ENCODE measurements at regions not wholly inside any gene's neighbourhood (a gene's known extent, or its start where the extent isn't known, plus 50 kb on each side); places are given as distances from the start of the nearest gene placed in this dataset.

- H2AFZ ChIP-seq (ENCODE audit: low read depth, low read length): no peak overlapping the region
- no peak for TF ChIP-seq CTCF (IDR thresholded peaks at IDR 0.05; ENCODE audit: low read depth, low read length)
- TF ChIP-seq EZH2phosphoT487 (IDR thresholded peaks at IDR 0.05; ENCODE audit: low read depth): no peak
- no peaks in the 10 kb centered on the region for H3K9me3 ChIP-seq (ENCODE audit: insufficient read depth, low read length)
Measured at GRCh38 chr13:62846302-62846701, 1430.7 kb upstream of the PCDH20 start.

GRCh38 chr13:62839338-62839737 lies 1423.7 kb upstream of the PCDH20 start:
- TF ChIP-seq CTCF (IDR thresholded peaks at IDR 0.05; ENCODE audit: low read depth, low read length): no peak
- no peak for TF ChIP-seq EZH2phosphoT487 (IDR thresholded peaks at IDR 0.05; ENCODE audit: low read depth)
- Histone ChIP-seq H3K27me3 (ENCODE audit: low read depth, low read length) (no peaks in the 10 kb centered on the region), H3K4me2 (ENCODE audit: low read length) (no peak overlapping the region)

More at GRCh38 chr13:62846302-62846701, 1430.7 kb upstream of the PCDH20 start:
- no peaks in the 10 kb centered on the region for H3K27me3 ChIP-seq (ENCODE audit: low read depth, low read length)
- no peak overlapping the region for H3K4me2 ChIP-seq (ENCODE audit: low read length)
- no peak overlapping the region for H3K27ac ChIP-seq (ENCODE audit: low read length)
- no peak overlapping the region for H3K9ac ChIP-seq (ENCODE audit: low read length)
- no peaks in the 10 kb centered on the region for H3K36me3 ChIP-seq (replicated peaks; ENCODE audit: low read depth, low read length)
- no peak overlapping the region for H3K4me3 ChIP-seq (ENCODE audit: low read length)
- H3K79me2 ChIP-seq (ENCODE audit: low read length): no peaks in the 10 kb centered on the region
- H4K20me1 ChIP-seq (ENCODE audit: insufficient read depth, low read length): no peaks in the 10 kb centered on the region
- H3K4me1 ChIP-seq (ENCODE audit: low read length): no peaks in the 10 kb centered on the region

GRCh38 chr13:62838929-62839328 lies 1423.3 kb upstream of the PCDH20 start:
- no peaks in the 10 kb centered on the region for H3K36me3 ChIP-seq (replicated peaks; ENCODE audit: low read depth, low read length)
- no peak overlapping the region for H3K27ac ChIP-seq (ENCODE audit: low read length)
- no peaks in the 10 kb centered on the region for H3K4me1 ChIP-seq (ENCODE audit: low read length)
- no peak overlapping the region for H3K9ac ChIP-seq (ENCODE audit: low read length)
- H3K9me3 ChIP-seq (ENCODE audit: insufficient read depth, low read length): no peaks in the 10 kb centered on the region
- no peak overlapping the region for H3K4me3 ChIP-seq (ENCODE audit: low read length)
- no peaks in the 10 kb centered on the region for H4K20me1 ChIP-seq (ENCODE audit: insufficient read depth, low read length)
- TF ChIP-seq CTCF (IDR thresholded peaks at IDR 0.05; ENCODE audit: low read depth, low read length): no peak
- no peak overlapping the region for H3K4me2 ChIP-seq (ENCODE audit: low read length)
- H2AFZ ChIP-seq (ENCODE audit: low read depth, low read length): no peak overlapping the region
- H3K79me2 ChIP-seq (ENCODE audit: low read length): no peaks in the 10 kb centered on the region
- H3K27me3 ChIP-seq (ENCODE audit: low read depth, low read length): no peaks in the 10 kb centered on the region

More at GRCh38 chr13:62839338-62839737, 1423.7 kb upstream of the PCDH20 start:
- Histone ChIP-seq H3K79me2 (ENCODE audit: low read length) (no peaks in the 10 kb centered on the region), H3K27ac (ENCODE audit: low read length) (no peak overlapping the region), H3K4me1 (ENCODE audit: low read length) (no peaks in the 10 kb centered on the region), H3K9ac (ENCODE audit: low read length) (no peak overlapping the region), H4K20me1 (ENCODE audit: insufficient read depth, low read length) (no peaks in the 10 kb centered on the region), H3K36me3 (replicated peaks; ENCODE audit: low read depth, low read length) (no peaks in the 10 kb centered on the region), H3K9me3 (ENCODE audit: insufficient read depth, low read length) (no peaks in the 10 kb centered on the region), H3K4me3 (ENCODE audit: low read length) (no peak overlapping the region), H2AFZ (ENCODE audit: low read depth, low read length) (no peak overlapping the region)

- Histone ChIP-seq H3K4me1 (ENCODE audit: low read length) (no peaks in the 10 kb centered on the region), H3K36me3 (replicated peaks; ENCODE audit: low read depth, low read length) (no peaks in the 10 kb centered on the region), H3K27ac (ENCODE audit: low read length) (no peak overlapping the region), H3K9me3 (ENCODE audit: insufficient read depth, low read length) (no peaks in the 10 kb centered on the region), H3K27me3 (ENCODE audit: low read depth, low read length) (no peaks in the 10 kb centered on the region), H3K79me2 (ENCODE audit: low read length) (no peaks in the 10 kb centered on the region), H3K9ac (ENCODE audit: low read length) (no peak overlapping the region), H4K20me1 (ENCODE audit: insufficient read depth, low read length) (no peaks in the 10 kb centered on the region), H3K4me2 (ENCODE audit: low read length) (no peak overlapping the region), H3K4me3 (ENCODE audit: low read length) (no peak overlapping the region), H2AFZ (ENCODE audit: low read depth, low read length) (no peak overlapping the region)
- TF ChIP-seq EZH2phosphoT487 (IDR thresholded peaks at IDR 0.05; ENCODE audit: low read depth) (no peak), CTCF (IDR thresholded peaks at IDR 0.05; ENCODE audit: low read depth, low read length) (no peak)
Measured at GRCh38 chr13:62837895-62838294, 1422.2 kb upstream of the PCDH20 start.
